ENCODE measurements at regions not wholly inside any gene's neighbourhood (a gene's known extent, or its start where the extent isn't known, plus 50 kb on each side); places are given as distances from the start of the nearest gene placed in this dataset.

DNA sequence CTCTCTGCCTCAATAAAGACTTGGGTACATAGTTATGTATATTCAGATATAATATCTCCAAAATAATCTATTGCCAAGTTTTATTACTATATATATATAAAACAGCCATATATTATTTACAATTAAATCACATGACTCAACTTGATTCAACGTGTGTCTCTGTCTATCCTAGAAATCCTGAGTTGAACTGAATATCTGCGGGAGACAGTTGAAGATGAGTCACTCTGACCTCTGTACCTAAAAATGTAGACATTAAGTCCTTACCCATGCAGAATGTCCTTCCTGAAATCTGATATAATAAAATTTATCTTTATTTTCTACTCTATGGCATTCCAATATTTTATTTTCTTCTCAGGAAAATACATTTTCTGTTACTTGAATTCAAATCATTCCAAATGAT is 218.2 kb upstream of the PRDM9 start:
- TF ChIP-seq, protein P1, sequence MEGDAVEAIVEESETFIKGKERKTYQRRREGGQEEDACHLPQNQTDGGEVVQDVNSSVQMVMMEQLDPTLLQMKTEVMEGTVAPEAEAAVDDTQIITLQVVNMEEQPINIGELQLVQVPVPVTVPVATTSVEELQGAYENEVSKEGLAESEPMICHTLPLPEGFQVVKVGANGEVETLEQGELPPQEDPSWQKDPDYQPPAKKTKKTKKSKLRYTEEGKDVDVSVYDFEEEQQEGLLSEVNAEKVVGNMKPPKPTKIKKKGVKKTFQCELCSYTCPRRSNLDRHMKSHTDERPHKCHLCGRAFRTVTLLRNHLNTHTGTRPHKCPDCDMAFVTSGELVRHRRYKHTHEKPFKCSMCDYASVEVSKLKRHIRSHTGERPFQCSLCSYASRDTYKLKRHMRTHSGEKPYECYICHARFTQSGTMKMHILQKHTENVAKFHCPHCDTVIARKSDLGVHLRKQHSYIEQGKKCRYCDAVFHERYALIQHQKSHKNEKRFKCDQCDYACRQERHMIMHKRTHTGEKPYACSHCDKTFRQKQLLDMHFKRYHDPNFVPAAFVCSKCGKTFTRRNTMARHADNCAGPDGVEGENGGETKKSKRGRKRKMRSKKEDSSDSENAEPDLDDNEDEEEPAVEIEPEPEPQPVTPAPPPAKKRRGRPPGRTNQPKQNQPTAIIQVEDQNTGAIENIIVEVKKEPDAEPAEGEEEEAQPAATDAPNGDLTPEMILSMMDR (IDR thresholded peaks at IDR 0.05): no peak
- no peak for TF ChIP-seq POLR2A (IDR thresholded peaks at IDR 0.05)
